DMS114 treated with DMSO at 0.1 percent for 48 hours (cell line): ENCODE measurements at regions not wholly inside any gene's neighbourhood (a gene's known extent, or its start where the extent isn't known, plus 50 kb on each side); places are given as distances from the start of the nearest gene placed in this dataset.

ENCODE experiments used
- DNase-seq: peaks from one replicate; lab custom pipeline; 2025; ENCODE audit not compliant: unreplicated experiment; lab: John Stamatoyannopoulos, UW

DNA sequence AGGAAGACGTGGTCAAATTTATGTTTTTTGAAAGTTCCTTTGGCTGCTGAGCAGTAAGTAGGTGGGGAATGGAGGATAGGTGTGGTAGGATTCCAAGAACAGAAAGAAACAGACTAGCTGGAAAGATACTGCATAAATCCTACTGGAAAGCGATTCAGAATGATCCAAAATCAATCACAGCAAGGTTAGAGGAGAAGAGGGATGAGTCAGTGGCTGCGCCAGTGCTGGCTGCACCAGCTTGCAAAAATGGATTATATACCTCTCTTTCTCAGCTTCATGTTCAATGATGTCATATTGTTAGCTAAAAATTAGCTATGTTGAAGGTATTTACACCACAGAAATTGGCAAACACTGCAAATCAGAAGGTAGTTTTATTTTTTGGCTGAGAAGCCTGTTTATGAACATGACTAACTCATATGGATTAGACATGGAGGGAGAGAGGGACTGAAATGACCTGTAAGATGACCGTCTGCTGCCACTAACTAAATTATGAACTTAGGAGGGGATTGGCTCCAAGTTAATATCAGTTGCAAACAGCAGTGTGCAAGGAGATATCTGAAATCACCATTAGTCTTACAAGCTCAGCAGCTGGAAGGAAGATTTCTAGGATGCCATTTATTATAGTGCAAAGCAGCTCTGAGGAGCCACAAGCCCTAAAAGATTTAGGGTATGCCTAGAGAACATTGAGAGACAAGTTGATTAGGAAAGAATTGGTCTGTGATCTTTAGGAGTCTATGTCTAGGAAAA lies 405.3 kb downstream of the MID1IP1 start:
- no peak for DNase-seq

DNA sequence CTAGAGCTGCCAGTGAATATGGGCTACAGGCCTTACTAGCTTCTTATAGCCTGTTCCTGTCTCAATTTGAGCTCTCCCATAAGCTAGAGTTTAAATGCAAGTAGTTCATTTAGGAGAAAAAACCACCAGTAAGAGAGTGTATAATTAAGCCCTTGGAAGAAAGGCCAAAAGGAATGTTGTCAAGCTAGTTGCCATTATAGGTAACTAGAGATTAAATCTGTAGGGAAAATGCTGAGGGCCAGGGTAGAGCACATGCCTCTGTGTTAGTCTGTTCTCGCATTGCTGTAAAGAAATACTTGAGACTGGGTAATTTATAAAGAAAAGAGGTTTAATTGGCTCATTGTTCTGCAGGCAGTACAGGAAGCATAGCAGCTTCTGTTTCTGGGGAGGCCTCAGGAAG lies 410.2 kb downstream of the MID1IP1 start:
- DNase-seq = no peak

- no peak for DNase-seq
Measured at GRCh38 chrX:39212456-39212855, 411.2 kb downstream of the MID1IP1 start.

DNA sequence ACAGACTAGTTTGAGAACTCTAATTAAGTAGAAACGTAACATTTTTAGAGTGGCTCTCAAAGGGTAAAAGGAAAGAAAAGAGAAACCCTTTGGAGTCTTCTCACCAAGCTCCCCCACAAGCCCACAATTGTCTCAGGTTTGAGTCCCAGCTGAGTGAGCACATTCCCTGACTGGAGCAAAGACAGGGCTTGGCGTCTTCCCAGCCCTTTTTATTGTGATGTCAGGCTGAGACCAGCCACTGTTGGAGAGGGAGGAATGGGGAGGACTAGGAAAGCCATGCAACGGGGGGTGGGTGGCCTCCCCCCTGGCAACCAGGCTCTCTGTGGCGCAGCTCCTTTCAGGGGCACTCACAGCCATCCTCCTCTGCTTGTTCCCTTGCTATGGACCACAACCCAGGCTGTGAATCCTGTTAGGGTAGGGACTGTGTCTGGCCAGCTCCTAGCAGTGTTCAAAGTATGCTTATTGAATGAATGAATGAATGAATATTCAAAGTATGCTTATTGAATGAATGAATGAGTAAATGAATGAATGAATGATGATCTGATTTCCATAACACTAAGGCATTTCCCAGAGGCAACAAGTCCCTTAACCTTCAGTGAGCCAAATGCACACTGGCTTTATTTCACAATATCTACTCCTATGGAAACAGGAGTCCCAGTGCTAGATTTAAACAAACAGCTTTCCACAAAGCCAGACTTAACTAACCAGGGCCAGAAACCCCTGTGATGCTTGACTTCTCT lies 413.3 kb downstream of the MID1IP1 start:
- DNase-seq = no peak

- DNase-seq = no peak
Measured at GRCh38 chrX:39220952-39221351, 419.7 kb downstream of the MID1IP1 start.

GRCh38 chrX:39222346-39223113 lies 421.3 kb downstream of the MID1IP1 start:
- DNase-seq = no peak

- no peak for DNase-seq
Measured at GRCh38 chrX:39226251-39226650, 425.0 kb downstream of the MID1IP1 start.

- DNase-seq = no peak
Measured at GRCh38 chrX:39227371-39227770, 426.1 kb downstream of the MID1IP1 start.

GRCh38 chrX:39238006-39238405 lies 436.7 kb downstream of the MID1IP1 start:
- no peak for DNase-seq

- DNase-seq = no peak
Measured at GRCh38 chrX:39242187-39242586, 440.9 kb downstream of the MID1IP1 start.

DNA sequence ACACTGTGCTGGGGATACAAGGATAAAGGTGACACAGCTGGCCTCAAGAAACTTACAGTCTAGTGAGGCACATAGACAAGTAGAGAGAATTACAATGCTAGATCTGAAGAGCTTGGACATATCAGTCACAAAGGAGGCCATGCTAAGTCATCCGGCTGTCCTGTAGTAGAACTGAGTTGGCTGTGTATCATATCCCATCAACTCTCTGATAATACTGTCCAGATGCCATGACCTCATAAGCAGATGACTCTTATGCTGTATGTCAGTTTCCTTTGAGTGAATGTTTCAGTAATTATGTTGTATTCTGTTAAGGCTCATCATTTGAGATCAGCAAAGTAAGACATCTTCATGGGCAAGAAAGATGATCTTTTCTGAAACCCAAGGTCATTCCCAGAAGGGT lies 442.9 kb downstream of the MID1IP1 start:
- DNase-seq = no peak

DNA sequence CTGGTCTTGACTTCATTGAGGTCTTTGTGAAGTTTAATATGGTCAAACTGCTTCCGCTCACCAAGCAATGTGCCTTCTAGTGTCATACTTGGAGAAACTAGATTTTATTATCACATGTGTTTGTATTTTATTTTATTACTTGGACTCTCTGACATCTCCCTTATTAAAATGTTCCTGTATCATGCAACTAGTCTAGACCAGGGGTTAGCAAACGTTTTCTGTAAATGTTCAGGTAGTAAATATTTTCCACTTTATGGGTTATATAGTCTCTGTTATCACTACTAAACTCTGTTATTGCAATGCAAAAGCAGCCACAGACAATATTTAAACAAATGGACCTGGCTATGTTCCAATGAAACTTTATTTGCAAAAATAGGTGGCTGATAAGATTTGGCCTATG lies 443.8 kb downstream of the MID1IP1 start:
- DNase-seq = no peak

GRCh38 chrX:39247536-39247935 lies 446.3 kb downstream of the MID1IP1 start:
- no peak for DNase-seq

DNA sequence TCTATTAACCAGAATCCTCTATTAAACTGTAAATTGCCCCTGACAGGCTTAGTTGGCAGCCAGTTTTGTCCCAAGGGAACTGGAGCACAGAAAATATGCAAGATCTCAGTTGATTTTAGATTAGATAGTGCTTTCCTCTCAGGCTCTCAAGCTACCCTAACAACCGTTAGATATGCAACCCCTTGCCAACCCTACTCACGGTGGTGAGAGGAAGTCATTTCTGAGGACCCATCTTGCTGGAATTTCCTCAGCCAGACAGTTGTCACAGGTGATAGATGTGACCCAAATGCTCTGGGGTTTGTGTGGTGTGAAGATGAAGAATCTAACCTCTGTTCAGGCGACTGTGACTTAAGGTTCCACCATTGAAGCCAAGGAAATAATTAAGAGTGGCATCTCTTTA lies 447.1 kb downstream of the MID1IP1 start:
- DNase-seq = no peak

DNA sequence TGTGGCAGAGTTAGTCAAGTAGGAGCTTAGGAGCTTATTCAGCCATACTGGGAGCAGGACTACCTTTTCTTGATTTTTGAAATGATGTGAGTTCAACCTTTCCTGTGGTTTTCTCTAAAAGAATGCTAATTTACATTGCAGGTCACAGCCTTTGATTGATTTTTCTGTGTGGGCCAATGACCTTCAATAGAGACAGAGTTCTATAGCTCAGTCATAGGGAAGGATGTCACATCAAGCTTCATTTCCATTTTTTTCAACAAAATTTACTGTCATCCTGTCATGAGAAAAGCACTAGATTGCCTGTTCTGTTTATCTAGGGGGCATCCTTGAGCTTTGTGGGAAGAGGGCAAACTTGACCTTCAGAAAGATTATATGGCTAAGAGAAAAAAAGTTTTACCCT lies 448.7 kb downstream of the MID1IP1 start:
- no peak for DNase-seq

- DNase-seq = no peak
Measured at GRCh38 chrX:39251995-39252394, 450.7 kb downstream of the MID1IP1 start.

GRCh38 chrX:39253551-39253950 lies 452.3 kb downstream of the MID1IP1 start:
- DNase-seq = no peak

DNA sequence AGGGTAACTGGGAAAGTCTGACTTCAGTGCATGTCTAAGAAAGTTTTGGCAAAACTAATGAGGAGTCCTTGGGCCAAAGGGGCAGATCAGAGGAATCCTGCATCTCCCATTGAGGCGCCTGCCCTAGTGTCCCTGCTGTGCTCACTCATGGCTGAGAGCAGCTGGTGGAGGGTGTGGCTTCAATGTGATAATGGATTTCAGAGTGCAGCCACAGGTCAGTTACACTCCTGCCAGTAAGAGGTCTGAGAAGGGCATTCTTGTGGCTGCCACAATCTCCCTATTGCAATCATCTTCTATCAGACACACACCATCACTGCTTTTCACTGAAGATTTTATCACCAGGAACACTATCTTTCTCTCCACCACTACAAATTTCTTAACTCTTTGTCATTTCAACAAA lies 457.1 kb downstream of the MID1IP1 start:
- DNase-seq = no peak

GRCh38 chrX:39260965-39261364 lies 459.7 kb downstream of the MID1IP1 start:
- no peak for DNase-seq

- peak; percentile 21 for DNase-seq
Measured at GRCh38 chrX:39261446-39262147, 460.3 kb downstream of the MID1IP1 start.

DNA sequence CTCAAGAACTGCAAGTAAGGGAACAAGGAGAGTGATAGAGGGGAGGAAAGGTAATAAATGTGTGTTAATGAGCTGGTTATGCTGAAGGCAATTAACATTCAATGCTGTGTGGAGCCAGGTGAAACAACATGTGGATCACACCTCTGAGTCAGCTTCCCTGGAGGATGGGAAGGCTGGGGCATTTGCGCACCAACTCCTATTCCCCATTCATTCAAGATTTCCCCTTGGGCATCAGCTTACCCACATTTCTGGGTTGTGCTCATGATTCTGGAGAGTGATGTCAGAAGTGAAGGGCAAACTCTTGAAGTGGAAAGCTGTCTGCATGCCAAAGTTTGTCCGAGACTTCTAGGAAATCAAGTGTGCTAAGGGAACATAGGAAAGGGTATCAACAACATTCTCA lies 461.4 kb downstream of the MID1IP1 start:
- DNase-seq = no peak
